COR-L47 (cell line): ENCODE measurements at regions not wholly inside any gene's neighbourhood (a gene's known extent, or its start where the extent isn't known, plus 50 kb on each side); places are given as distances from the start of the nearest gene placed in this dataset.
"Not testable (repeated sequence)": the region's sequence is repeated elsewhere in the genome, so short reads cannot be mapped to it uniquely, and the experiment has no call there.

Source experiments
- DNase-seq: peaks from one replicate; lab custom pipeline; 2025; lab: John Stamatoyannopoulos, UW

DNA sequence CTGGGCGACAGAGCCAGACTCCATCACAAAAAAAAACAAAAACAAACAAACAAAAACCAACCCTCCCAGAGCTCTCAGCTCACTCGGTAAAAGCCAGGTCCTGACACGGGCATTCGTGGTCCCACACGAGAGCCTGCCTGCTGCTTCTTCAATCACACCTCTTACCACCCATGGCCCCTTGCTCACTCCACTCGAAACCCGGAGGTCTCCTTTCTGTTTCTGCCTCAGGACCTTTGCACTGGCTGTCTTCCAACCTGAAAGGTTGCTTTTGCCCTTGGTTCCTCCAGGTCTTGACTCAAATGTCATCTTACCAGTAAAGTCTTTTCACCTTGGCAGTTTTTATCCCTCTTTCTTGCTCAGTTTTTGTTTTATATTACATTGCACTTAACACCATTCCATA, 169.6 kb downstream of the EVX1 start:
- no peak for DNase-seq

DNA sequence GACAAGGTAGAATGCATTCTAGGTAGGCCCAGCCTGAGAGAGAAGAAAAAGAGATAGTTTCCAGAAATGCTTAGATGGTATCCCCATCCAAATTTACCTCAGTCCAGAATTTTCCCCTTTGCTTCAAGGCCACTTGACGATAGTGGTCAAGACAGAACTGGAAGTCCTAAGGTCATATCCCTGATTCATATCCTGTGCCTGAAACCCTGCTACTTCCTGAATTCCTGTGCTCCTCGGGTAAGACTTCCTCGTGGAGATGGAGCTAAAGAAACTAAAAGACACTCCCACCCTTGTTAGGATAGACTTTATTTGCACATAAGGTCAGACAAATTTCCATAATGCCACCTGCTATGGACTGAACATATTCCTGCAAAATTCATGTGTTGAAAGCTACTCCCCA, 175.9 kb downstream of the EVX1 start:
- DNase-seq = no peak

DNA sequence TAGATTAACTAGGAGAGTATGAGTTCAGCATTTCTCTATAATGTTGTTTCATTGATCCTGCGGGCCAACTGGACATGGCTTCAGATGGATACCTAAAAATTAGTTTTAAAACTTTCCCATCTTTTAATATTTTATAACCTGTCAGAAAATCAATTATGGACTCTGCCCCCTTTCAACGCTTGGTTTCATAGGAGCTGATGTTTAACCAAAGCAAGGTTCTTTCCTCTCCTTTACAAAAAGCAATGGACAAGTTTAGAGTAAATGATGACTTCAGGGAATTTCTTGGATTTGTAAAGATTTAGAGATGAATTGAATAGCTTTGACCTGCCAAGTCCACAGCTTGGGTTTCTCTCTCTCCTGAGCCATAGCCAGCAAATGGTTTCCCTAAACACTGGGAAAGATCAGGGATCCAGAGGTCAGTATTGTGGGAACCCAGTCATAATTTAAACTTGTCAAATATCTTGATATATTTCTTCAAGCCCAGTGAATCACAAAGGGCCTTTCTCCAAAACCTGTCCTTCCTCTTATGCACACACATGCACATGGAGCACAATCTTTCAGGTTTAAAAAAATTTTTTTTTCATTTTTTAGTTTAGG, 177.1 kb downstream of the EVX1 start:
- no peak for DNase-seq

DNA sequence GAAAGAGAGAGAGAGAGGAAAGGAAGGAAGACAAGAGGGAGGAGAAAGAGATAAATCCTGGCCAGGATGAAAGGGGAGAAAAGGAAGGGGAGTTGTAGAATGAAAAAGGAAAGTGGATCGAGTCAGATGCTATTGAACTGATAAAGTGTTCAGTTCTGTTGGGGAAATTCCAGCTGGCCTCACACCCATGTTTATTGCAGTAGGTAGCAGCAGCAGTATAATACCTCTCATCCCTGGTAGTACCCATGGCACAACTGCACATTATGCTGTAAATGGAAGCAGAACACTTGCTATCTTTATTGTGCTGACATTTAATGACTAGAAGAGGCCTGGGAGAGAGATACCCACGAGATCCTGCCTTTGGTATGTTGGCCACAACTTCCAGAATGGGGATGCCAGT, 178.1 kb downstream of the EVX1 start:
- no peak for DNase-seq

DNA sequence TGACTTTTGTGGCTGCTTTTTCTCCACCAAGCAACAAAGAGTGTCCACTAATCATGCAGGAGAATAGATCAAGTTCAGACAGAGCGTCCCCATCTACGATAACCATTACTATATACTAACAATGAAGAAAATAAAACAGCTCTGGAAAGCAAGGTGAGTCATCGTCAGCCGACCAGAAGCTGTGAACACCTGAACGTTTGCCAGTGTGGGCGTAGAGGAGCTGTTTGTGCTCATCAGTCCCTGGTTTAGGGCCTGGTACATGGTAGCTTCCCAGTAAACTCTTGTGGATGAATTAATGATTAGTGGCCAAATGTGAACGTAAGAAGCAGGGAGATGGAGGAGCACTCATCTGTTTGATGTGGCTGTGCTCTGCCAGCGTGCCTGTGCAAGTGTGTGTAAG, 180.7 kb downstream of the EVX1 start:
- no peak for DNase-seq

DNA sequence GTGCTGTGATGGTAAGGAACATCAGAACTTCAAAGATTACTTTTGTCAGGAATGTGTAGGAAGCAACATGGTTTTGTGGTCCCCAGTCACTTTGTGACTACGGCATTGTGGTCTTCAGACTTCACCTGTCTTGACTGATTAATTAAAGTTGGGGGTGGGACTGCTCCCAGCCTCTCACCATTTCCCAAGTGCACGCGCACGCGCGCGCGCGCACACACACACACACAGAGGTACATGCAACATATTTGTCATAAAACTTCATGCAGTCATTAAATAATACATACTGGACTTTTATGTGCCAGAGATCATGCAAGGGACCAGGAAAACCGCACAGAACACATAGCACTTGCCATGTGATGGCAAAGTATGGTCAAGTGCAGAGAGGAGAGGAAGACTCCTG, 181.2 kb downstream of the EVX1 start:
- no peak for DNase-seq

DNA sequence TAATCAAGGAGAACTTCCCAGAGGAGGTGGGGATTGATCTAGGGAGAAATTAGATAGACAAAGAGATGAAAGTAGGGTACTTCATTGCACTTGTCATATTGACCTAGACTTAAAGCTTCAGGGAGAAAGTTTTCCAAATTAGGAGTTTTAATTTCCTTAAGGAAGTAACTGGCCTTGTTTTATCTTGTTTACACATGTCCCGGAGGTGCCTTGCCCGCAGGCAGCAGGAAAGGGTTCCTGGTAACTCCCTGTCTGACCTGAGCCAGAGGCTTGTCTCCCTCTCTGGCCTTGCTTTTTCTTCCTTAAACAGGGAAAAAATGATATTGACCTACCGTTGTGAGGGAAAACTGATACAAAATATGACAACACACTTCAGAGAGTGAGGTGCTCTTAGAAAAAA, 181.6 kb downstream of the EVX1 start:
- no peak for DNase-seq

DNA sequence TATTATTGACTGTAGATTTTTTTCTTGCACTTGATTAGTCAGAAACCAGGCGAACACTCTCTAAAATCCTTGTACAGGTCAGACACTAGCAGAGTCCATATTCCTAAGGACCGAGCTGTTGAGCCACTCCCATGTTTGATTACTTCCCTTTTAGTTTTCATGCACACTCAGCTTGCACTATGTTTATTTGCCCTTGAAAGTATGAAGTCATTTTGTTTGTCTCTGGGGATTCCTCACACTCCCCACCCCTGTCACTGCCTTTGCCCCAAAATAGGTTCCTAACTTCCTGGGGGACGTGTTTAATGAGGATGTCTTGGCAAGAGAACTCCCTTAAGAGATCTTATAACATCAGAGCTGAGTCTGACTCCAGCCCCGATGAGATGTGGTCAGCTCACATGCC, 182.1 kb downstream of the EVX1 start:
- DNase-seq = no peak

DNA sequence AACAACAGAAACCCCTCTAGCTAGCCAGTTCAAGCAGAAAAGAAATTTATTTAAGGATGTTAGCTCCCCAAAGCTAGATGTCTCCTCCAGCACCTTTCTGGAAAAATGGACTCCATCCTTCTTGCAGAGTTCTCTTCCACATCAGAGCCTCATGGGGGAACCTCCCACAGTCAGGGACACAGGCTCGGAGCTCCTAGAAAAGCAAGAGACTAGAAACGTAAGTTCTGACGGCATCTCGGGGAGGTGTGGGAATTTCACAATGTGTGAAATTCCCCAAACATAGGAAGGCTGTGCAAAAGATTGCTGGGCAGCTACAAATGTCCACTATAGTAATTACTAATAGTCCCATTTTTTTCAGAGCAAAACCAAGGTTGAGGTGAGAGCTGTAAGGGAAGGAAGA, 184.8 kb downstream of the EVX1 start:
- DNase-seq = no peak

DNA sequence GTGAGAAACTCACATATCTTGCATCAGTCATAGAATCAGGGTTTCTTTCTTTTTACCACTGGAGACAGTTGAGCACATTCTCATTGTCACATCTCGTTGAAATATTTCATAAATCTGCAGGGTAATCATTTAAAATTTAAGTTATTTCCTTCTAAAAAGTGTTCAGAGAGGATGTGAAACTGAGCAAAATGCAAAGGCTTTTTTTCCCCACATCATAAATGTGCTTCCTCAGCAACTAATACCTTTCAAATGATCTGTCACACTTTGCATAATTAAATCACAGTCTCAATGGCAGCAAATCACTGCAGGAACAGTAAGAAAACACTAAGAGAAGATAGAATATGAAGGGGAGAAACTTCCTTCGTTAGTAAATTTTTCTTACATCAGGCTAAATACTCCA, 187.5 kb downstream of the EVX1 start:
- DNase-seq = no peak

DNA sequence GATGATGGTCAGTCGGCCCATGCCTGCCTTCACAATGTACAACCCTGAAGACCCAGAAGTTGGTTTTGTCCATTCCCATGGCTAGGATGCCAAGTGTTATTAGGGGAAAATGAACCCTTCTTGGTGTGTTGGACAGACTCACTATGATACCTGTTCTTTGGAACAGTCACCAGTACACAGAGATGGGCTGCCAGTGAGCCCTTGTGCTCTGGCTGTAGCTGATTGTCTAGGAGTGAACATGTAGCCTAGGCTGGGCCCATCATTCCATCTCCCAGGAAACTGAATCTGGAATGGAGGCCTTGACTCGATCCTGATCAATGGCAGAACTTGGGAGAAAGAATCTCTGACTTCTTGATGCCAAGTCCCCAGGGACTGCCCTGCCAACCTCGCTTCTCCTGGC, 188.9 kb downstream of the EVX1 start:
- DNase-seq = no peak

DNA sequence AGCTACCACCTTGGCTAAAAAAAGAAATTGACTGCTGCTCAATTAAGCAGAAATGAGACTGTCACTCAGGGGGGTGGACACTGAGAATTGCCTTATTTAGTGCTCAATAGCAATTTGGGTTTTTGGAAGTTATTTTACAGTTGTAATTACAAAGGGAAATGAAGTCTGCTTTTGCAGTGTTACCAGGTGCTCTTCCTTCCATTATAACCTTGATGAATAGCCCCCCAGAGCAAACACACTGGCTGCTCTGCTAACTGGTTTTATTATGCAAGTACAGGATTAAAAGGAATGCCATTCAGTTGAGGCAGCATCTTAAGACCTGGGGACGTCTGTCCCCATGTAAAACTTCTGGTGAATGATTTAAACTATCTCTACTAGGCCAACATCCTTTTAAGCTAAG, 191.0 kb downstream of the EVX1 start:
- no peak for DNase-seq

DNA sequence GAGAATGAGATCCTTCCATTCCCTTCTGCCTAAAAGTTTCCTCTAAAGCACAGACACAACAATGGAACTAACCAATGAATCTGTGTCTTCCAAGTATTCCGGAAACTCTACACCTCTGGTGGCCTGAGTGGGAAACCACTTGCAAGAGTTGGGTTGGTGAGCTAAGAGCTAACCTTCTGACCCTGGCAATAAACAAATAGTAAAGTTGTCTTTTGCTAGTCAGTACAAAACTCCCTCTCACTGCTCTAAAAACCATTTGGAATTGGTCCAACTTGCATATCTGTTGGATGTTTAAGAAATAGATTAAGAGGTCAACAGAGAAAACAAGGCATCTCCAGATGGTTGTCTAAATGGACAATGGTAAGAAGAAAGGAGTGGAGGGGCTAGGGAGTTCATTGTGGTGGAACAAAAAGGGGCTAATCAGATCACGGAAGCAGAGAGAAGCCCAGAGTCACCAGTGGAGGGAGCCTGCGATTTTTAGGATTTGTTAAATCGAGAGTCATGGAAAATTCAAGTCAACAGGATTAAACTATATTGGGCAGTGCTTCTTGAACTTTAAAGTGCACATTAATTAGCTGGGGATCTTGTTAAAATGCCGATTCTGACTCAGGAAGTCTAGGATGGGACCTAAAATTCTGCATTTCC, 192.3 kb downstream of the EVX1 start:
- no peak for DNase-seq

DNA sequence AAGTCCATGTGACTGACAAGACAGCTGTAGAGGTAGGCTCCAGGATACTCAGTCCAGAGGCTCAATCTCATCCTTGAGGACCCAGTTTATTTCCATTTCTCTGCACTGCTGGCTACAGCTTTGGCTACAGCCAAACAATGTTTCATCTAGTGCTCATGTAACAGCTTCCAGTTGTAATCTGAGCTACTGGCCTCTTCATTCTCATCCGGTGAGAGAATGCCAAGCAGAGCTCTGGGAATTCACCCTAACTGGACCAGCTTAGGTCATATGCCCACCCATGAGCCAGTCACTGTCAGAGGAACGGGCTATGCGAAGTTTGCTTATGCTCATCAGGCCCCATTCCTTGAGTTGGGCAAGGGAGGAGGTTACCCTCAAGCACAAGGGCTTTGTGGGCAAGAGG, 192.9 kb downstream of the EVX1 start:
- no peak for DNase-seq

DNA sequence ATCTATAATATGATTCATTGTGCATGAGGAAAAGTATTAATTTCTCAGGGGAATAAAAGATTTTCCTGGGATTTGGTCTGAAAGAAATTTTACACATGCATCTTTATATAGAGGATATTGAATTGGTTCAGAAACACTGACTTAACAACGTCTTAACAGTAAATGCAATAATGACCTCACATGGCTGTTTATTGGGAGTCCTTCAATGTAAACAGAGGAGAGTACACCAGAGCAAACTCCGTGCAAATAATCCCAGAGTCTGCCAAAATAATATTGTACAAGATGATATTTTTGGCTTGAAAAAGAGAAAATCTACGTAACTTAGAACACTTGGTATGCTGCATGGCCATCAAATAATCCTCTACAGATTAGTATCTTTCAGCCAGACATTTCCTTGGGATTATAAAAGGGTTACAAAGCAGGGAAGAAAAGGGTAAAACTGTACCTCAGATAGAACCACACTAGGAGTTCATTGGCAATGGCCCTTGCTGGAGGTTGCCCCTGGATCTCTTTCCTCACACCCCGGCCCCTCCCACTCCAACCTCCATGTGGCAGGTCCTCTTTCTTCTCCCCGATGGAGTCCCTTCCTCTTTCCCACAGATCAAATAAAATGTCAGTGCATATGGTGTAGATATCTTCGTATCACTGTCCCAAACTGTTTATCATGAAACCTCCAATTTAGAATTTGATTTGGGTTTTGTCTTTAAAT, 196.4 kb downstream of the EVX1 start:
- DNase-seq = no peak

DNA sequence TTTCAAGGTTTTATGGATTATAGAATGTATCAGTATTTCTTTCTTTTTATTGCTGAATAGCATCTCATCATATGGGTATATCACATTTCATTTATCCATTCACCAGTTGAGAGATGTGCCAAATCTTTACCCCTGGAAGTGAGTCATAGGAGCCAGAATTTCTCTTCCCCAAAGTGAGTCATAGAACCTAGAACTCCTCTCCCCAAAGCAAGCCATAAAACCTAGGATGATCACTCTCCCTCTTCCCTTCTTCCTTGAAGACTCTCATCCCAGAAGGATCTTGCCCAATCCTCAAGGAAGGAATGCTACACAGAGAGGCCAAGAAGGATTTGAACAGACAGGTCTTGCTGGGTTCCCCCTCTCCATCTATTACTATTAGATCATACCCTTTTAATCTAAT, 199.9 kb downstream of the EVX1 start:
- DNase-seq = no peak

DNA sequence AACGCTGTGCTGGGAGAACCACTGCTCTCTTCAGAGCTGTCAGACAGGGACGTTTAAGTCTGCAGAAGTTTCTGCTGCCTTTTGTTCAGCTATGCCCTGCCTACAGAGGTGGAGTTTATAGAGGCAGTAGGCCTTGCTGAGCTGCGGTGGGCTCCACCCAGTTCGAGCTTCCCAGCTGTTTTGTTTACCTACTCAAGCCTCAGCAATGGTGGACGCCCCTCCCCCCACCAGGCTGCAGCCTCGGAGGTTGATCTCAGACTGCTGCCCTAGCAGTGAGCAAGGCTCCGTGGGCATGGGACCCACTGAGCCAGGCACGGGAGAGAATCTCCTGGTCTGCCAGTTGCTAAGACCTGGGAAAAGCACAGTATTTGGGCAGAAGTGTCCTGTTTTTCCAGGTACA, 206.4 kb downstream of the EVX1 start:
- DNase-seq = not testable (repeated sequence)

DNA sequence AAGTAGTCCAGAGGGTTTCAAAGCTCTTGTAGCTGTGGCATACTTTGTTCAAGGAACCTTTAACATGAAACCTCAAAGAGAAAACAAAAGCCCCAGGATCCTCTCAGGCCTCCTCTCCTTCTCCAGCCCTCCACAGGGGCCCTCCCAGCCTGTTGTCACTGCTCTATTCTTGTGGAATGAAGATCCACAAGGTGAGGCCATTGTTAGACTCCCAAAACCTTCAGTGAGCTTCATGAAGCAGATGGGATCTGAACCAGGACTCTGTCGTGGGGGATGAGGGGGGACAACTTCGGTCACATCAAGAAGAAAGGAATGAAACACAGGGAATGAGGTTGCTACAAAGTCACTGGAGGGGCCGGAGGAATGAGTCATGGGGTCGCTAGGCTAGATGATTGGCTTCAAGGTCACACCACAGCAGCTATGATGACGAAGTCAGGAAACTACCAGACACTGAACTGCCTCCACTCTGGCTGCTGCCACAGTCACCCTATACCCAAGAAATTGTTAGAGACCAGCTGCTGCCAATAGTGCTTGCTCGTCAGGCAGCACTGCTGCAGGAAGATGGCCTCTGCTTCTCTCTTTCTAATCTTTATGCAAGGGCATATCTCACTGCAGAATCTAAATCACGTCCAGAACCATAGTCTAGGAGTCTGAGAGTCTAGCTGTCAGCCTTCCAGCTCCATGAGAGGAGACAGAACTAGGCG, 208.8 kb downstream of the HIBADH start:
- DNase-seq = no peak

DNA sequence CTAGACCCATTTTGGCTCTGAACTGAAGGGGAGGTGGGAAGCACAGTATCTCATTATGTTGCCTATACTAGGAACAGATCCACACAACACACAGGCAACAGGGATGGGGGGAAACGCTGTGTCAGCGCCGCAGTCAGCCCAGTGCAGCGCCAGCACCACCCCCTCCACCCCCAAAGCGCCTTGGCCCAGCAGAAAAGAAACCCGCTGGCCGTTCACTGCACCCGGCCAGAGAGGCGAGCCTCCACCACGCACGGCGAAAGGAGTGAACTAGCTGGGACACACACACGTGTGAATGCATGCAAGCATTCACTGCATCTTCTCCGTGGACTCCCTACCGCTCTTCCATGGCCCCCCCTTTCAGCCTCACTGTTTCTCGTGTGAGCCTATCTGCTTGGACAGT, 205.6 kb downstream of the HIBADH start:
- DNase-seq = not testable (repeated sequence)

DNA sequence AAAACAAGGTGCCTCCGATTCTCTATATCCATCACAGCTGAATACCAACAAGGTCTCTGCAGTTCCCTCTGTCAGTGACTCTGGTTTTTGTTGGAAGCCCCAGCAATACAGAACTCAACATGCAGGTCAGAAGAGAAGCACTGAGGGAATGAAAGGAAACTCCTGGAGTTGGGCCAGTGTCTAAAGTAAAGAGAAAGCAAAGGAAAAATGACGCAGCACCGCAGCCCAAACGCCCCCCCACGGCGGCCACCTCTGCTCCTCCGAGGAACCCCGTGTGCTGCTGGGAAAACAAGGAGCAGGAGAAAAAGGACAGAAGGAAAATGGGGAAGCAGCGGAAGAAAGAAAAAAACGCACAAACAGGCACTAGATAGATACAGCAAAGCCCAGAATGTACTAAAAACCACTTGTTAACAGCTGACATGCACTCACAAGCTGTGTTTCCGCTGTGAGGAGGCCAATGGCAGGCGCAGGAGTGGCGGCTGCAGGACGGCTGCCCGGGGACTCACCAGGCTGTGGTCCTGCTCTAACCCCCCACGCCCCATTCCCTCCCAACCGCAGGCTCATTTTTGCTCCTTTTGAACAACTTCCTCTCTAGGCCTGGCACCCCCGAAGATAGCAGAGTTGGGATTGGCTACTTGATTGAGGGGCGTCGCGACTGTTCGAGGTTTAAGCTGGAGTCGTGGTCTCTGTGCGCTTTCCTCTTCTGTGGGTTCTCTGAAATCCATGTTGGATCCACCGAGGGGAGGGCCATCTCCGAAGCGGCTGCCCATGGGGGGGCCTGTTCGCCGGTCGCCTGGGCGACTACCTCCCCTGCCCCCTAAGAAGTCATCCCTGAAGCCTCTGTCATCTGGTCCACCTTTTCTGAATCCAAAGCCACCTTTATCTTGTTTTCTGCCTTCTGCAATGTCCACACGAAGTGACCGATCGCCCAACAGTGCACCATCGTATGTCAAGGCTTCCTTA, 204.8 kb downstream of the HIBADH start:
- DNase-seq = not testable (repeated sequence)

DNA sequence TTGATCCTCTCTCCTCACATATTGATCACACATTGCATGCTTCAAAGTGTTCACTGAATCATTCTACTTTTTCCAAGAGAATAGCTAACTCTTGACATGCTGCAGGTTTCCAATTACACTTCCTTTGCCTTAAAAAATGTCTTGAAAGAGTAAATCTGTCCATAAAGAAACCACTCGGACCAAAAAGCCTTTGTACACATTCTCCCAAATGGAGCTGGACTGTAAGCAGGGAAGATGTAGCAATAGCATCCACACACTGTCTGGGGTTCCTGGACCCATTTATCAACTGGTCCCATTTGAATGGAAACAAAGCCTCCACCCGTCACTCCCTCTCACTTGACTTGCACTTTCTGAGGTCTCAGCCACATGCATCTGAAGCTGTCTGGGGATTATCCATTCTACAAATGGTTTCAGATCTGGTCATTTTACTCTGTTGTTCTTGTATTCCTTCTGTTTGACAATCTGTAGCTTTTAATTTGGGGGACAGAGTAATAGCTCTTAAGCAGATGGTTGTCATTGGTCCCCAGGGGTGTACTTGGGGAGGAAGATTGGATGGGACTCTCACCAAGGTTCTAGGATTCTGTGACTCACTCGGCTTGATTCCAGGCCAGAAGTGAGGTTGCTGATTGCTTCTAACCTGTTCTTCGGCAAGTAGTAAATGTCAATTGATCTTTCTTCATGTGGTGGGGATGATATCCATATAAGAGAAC, 203.5 kb downstream of the HIBADH start:
- no peak for DNase-seq
